IMR-90 (cell line): ENCODE measurements at regions not wholly inside any gene's neighbourhood (a gene's known extent, or its start where the extent isn't known, plus 50 kb on each side); places are given as distances from the start of the nearest gene placed in this dataset.

Experiments
- ATAC-seq: fragments of 200-7000 bp; cut with Tn5 transposase; 2 replicates; pipeline ENCODE4 v1.9.1; 2020; ENCODE audit warnings: low read depth, mild to moderate bottlenecking, moderate library complexity
- BruUV-seq: library from RNA; stranded (reverse); fragments of 400-500 nt; replicated peaks from 2 replicates; lab custom pipeline; 2021; lab: Mats Ljungman, UMichigan
- CTCF ChIA-PET: fragments of 300-600 bp; formaldehyde crosslinking; extraction: SDS; loops from one replicate; lab custom pipeline; 2021; ENCODE audit warnings: antibody characterized with exemption; lab: Yijun Ruan, JAX
- POLR2A ChIA-PET: fragments of 300-600 bp; sonication (Branson Sonifier 250); formaldehyde crosslinking; loops from one replicate; lab custom pipeline; 2022; ENCODE audit warnings: antibody characterized with exemption; ENCODE audit not compliant: unreplicated experiment; lab: Charles Lee
- DNase-seq: peaks from one replicate; pipeline ENCODE4 v3.0.0; 2013
- H2AFZ ChIP-seq: replicated peaks from 2 replicates; pipeline ENCODE3; 2013; ENCODE audit warnings: low read length, mild to moderate bottlenecking; ENCODE audit not compliant: poor library complexity
- H2AK5ac ChIP-seq: 2 replicates; pipeline ENCODE4 v1.6.1; 2013; ENCODE audit warnings: low read depth, low read length, inconsistent platforms
- H2AK9ac ChIP-seq: replicated peaks from 2 replicates; pipeline ENCODE3; 2013; ENCODE audit warnings: mild to moderate bottlenecking, low read depth, low read length, moderate library complexity; ENCODE audit not compliant: poor library complexity
- H2BK120ac ChIP-seq: 2 replicates; pipeline ENCODE4 v1.6.1; 2013; ENCODE audit warnings: low read depth, low read length, inconsistent platforms
- H2BK15ac ChIP-seq: 3 replicates; pipeline ENCODE4 v1.6.1; 2013; ENCODE audit warnings: low read depth, low read length, inconsistent platforms
- H2BK20ac ChIP-seq: 2 replicates; pipeline ENCODE4 v1.6.1; 2013; ENCODE audit warnings: low read depth, mild to moderate bottlenecking, inconsistent platforms, low read length, moderate library complexity
- H2BK5ac ChIP-seq: 2 replicates; pipeline ENCODE4 v1.6.1; 2013; ENCODE audit warnings: mild to moderate bottlenecking, low read depth, low read length, inconsistent platforms; ENCODE audit not compliant: poor library complexity, severe bottlenecking
- H3K14ac ChIP-seq: replicated peaks from 2 replicates; pipeline ENCODE4 v1.6.1; 2013; ENCODE audit warnings: low read depth, low read length, inconsistent platforms
- H3K18ac ChIP-seq: 2 replicates; pipeline ENCODE4 v1.6.1; 2013; ENCODE audit warnings: low read depth, low read length, control low read depth
- H3K23ac ChIP-seq: 2 replicates; pipeline ENCODE4 v1.6.1; 2013; ENCODE audit warnings: low read depth, low read length, inconsistent platforms
- H3K27ac ChIP-seq: 2 replicates; pipeline ENCODE4 v1.5.1; 2013; ENCODE audit warnings: mild to moderate bottlenecking, control low read depth, low read length; ENCODE audit not compliant: insufficient read depth
- H3K27me3 ChIP-seq: 2 replicates; pipeline ENCODE4 v1.6.1; 2013; ENCODE audit warnings: low read length; ENCODE audit not compliant: control insufficient read depth, insufficient read depth
- H3K36me3 ChIP-seq: 2 replicates; pipeline ENCODE4 v1.6.1; 2013; ENCODE audit warnings: low read length, mixed read lengths; ENCODE audit not compliant: control insufficient read depth, insufficient read depth
- H3K4ac ChIP-seq: 2 replicates; pipeline ENCODE4 v1.6.1; 2013; ENCODE audit warnings: low read depth, low read length, inconsistent platforms
- H3K4me1 ChIP-seq: 2 replicates; pipeline ENCODE4 v1.6.1; 2013; ENCODE audit warnings: low read length, mixed read lengths; ENCODE audit not compliant: control insufficient read depth, insufficient read depth
- H3K4me2 ChIP-seq: 2 replicates; pipeline ENCODE4 v1.6.1; 2013; ENCODE audit warnings: low read depth, mild to moderate bottlenecking, control low read depth, low read length, moderate library complexity
- H3K4me3 ChIP-seq: 2 replicates; pipeline ENCODE4 v1.5.1; 2013; ENCODE audit warnings: low read depth, mild to moderate bottlenecking, control low read depth, low read length, moderate library complexity; ENCODE audit not compliant: insufficient read depth
- H3K56ac ChIP-seq: 2 replicates; pipeline ENCODE4 v1.6.1; 2013; ENCODE audit warnings: low read length, inconsistent platforms; ENCODE audit not compliant: insufficient read depth; ENCODE audit errors: extremely low read depth
- H3K79me1 ChIP-seq, 2 experiments: 2 replicates each; pipeline ENCODE4 v1.6.1; 2013; ENCODE audit warnings: low read length in 2 of 2, inconsistent platforms in 1 of 2, low read depth in 1 of 2
- H3K9ac ChIP-seq: 2 replicates; pipeline ENCODE4 v1.6.1; 2013; ENCODE audit warnings: low read depth, low read length, control low read depth
- H3K9me1 ChIP-seq: 2 replicates; pipeline ENCODE4 v1.6.1; 2013; ENCODE audit warnings: low read length, inconsistent platforms; ENCODE audit not compliant: insufficient read depth
- H3K9me3 ChIP-seq: 2 replicates; pipeline ENCODE4 v1.6.1; 2013; ENCODE audit warnings: low read length; ENCODE audit not compliant: control insufficient read depth, insufficient read depth
- H4K20me1 ChIP-seq: 2 replicates; pipeline ENCODE4 v1.6.1; 2013; ENCODE audit warnings: low read length, inconsistent platforms; ENCODE audit not compliant: insufficient read depth
- H4K5ac ChIP-seq: 2 replicates; pipeline ENCODE4 v1.6.1; 2013; ENCODE audit warnings: mild to moderate bottlenecking, low read depth, low read length, control low read depth
- H4K8ac ChIP-seq, 2 experiments: 2 replicates each; pipeline ENCODE4 v1.6.1; 2013; ENCODE audit warnings: low read depth in 2 of 2, low read length in 2 of 2, control low read depth in 1 of 2, inconsistent platforms in 1 of 2
- H4K91ac ChIP-seq: 2 replicates; pipeline ENCODE4 v1.6.1; 2013; ENCODE audit warnings: low read depth, low read length, inconsistent platforms; ENCODE audit not compliant: insufficient read depth
- BHLHE40 ChIP-seq: fragments of 150-350 bp; IDR thresholded peaks from 2 replicates; pipeline ENCODE4 v1.6.1; 2016; ENCODE audit warnings: mild to moderate bottlenecking, low read depth, low read length
- CEBPB ChIP-seq: IDR thresholded peaks from 2 replicates; pipeline ENCODE4 v1.6.1; 2012; ENCODE audit warnings: low read depth, low read length, improper control_type of control experiment
- CHD1 ChIP-seq: IDR thresholded peaks from 2 replicates; pipeline ENCODE4 v1.6.1; 2012; ENCODE audit warnings: low read depth, low read length, improper control_type of control experiment
- FOS ChIP-seq: fragments of 150-350 bp; IDR thresholded peaks from 2 replicates; pipeline ENCODE4 v1.6.1; 2016; ENCODE audit warnings: low read depth, low read length
- MAFK ChIP-seq: IDR thresholded peaks from 2 replicates; pipeline ENCODE4 v1.6.1; 2012; ENCODE audit warnings: low read depth, low read length, improper control_type of control experiment
- MAZ ChIP-seq: IDR thresholded peaks from 2 replicates; pipeline ENCODE4 v1.6.1; 2012; ENCODE audit warnings: low read depth, mild to moderate bottlenecking, low read length, improper control_type of control experiment, moderate library complexity, borderline replicate concordance
- MXI1 ChIP-seq: IDR thresholded peaks from 2 replicates; pipeline ENCODE4 v1.6.1; 2012; ENCODE audit warnings: low read depth, mild to moderate bottlenecking, low read length, moderate library complexity, borderline replicate concordance
- NFE2L2 ChIP-seq: fragments of 150-350 bp; IDR thresholded peaks from 2 replicates; pipeline ENCODE4 v1.6.1; 2016; ENCODE audit warnings: low read depth, mild to moderate bottlenecking, low read length
- POLR2A ChIP-seq: IDR thresholded peaks from 2 replicates; pipeline ENCODE4 v1.6.1; 2012; ENCODE audit warnings: mild to moderate bottlenecking, low read depth, low read length
- RAD21 ChIP-seq: IDR thresholded peaks from 2 replicates; pipeline ENCODE4 v1.6.1; 2012; ENCODE audit warnings: low read length, improper control_type of control experiment
- RCOR1 ChIP-seq: IDR thresholded peaks from 2 replicates; pipeline ENCODE4 v1.6.1; 2012; ENCODE audit warnings: mild to moderate bottlenecking, low read length, improper control_type of control experiment; ENCODE audit not compliant: insufficient replicate concordance
- RFX5 ChIP-seq: IDR thresholded peaks from 2 replicates; pipeline ENCODE4 v1.8.0; 2012; ENCODE audit warnings: low read depth, mild to moderate bottlenecking, low read length, moderate library complexity
- SMC3 ChIP-seq: fragments of 150-350 bp; IDR thresholded peaks from 2 replicates; pipeline ENCODE4 v1.6.1; 2016; ENCODE audit warnings: low read depth, mild to moderate bottlenecking, antibody characterized with exemption, low read length, moderate library complexity
- USF2 ChIP-seq: fragments of 150-350 bp; IDR thresholded peaks from 2 replicates; pipeline ENCODE4 v1.6.1; 2017; ENCODE audit warnings: mild to moderate bottlenecking, antibody characterized with exemption, low read length, low read depth
- WGBS, 2 experiments: methylation state at CpG; one replicate each; pipeline versions ENCODE4 v1.1.5 to v1.1.7; 2013; ENCODE audit warnings: missing lambda C conversion rate in 2 of 2; ENCODE audit not compliant: insufficient read length in 1 of 2; ENCODE audit errors: extremely low coverage in 2 of 2; 5-methylcytosine and 5-hydroxymethylcytosine counted together
- dilution Hi-C: fragments of 300-500 bp; cut with HindIII; formaldehyde crosslinking; loops from one replicate; pipeline ENCODE4 v1.14.3; 2018; ENCODE audit warnings: low sequenced_read_pairs; ENCODE audit not compliant: unreplicated experiment
- in situ Hi-C: fragments of 300-500 bp; cut with MboI; formaldehyde crosslinking; loops from 3 replicates; pipeline ENCODE4 v1.14.3; 2019; ENCODE audit warnings: low sequenced_read_pairs, inconsistent platforms, mixed read lengths
- intact Hi-C: fragments of 100-400 bp; cut with micrococcal nuclease; formaldehyde crosslinking; loops from 2 replicates; pipeline ENCODE4 v1.10.0; 2022
- TF ChIP-seq, protein P1 (sequence below): fragments of 150-350 bp; IDR thresholded peaks from 2 replicates; pipeline ENCODE4 v1.6.1; 2016; ENCODE audit warnings: low read depth, mild to moderate bottlenecking, low read length, moderate library complexity, borderline replicate concordance

- Histone ChIP-seq H4K8ac (no peak overlapping the region), H3K4ac (no peak overlapping the region), H2BK120ac (no peak overlapping the region), H2BK15ac (no peak overlapping the region), H3K9me1 (no peaks in the 10 kb centered on the region), H2AK9ac (no peak overlapping the region), H3K27me3 (peaks cover 48% of the 10 kb centered on the region), H4K91ac (no peak overlapping the region), H3K4me1 (no peaks in the 10 kb centered on the region), H3K36me3 (no peaks in the 10 kb centered on the region), H3K23ac (no peak overlapping the region), H3K14ac (no peak overlapping the region), H3K79me1 (no peaks in the 10 kb centered on the region), H3K18ac (no peak overlapping the region), H2AFZ (no peak overlapping the region), H3K4me3 (no peak overlapping the region), H3K9ac (no peak overlapping the region), H3K27ac (no peak overlapping the region), H3K4me2 (no peak overlapping the region), H3K56ac (no peak overlapping the region), H3K9me3 (no peaks in the 10 kb centered on the region), H2BK20ac (no peak overlapping the region), H4K5ac (no peak overlapping the region), H2AK5ac (no peak overlapping the region), H4K20me1 (no peaks in the 10 kb centered on the region), H2BK5ac (no peak overlapping the region)
- ChIA-PET CTCF (no interaction called here), POLR2A (no interaction called here)
- intact Hi-C loops, result no loop called here
- dilution Hi-C loops, result no loop called here
- DNase-seq (no peak), ATAC-seq (no peak)
- 50% methylated on average over 5 of the region's 9 CpGs; no CpG with 5 or more reads in 1 of the 2 experiments for WGBS, 2 experiments
- no TSS peak for BruUV-seq
- in situ Hi-C loops, result no loop called here
- no peak for TF ChIP-seq NFE2L2
- no peak for TF ChIP-seq BHLHE40
- TF ChIP-seq POLR2A, result no peak
- no peak for TF ChIP-seq RCOR1
- no peak for TF ChIP-seq FOS
- TF ChIP-seq, protein P1, sequence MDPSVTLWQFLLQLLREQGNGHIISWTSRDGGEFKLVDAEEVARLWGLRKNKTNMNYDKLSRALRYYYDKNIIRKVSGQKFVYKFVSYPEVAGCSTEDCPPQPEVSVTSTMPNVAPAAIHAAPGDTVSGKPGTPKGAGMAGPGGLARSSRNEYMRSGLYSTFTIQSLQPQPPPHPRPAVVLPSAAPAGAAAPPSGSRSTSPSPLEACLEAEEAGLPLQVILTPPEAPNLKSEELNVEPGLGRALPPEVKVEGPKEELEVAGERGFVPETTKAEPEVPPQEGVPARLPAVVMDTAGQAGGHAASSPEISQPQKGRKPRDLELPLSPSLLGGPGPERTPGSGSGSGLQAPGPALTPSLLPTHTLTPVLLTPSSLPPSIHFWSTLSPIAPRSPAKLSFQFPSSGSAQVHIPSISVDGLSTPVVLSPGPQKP, result no peak
- TF ChIP-seq CEBPB, result no peak
- TF ChIP-seq SMC3, result no peak
- TF ChIP-seq MAFK, result no peak
- TF ChIP-seq RFX5, result no peak
- no peak for TF ChIP-seq MAZ
- no peak for TF ChIP-seq MXI1
- no peak for TF ChIP-seq CHD1
- TF ChIP-seq RAD21, result no peak
- no peak for TF ChIP-seq USF2
Measured at GRCh38 chr22:22161924-22162851, 82.4 kb upstream of the VPREB1 start.
